ENCODE measurements at regions not wholly inside any gene's neighbourhood (a gene's known extent, or its start where the extent isn't known, plus 50 kb on each side); places are given as distances from the start of the nearest gene placed in this dataset.

DNA sequence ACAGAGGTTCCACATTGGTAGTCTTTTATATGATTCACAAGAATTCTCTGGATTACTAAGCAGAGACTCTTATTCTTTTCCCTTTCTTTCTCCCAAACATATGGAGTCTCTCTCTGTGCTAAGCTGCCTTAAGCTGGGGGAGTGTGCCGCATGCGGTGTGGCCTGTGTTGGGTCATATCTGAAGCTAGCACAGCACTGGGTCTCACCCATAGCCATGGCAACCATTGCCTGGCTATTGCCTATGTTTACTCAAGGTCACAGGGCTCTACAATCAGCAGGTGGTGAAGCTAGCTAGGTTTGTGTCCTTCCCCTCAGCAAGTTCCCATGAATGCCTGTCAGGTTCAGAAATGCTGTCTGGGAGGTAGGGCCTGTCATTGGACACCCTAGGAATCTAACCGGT lies 73.6 kb upstream of the ZRANB2 start:
- TF ChIP-seq, protein P1, sequence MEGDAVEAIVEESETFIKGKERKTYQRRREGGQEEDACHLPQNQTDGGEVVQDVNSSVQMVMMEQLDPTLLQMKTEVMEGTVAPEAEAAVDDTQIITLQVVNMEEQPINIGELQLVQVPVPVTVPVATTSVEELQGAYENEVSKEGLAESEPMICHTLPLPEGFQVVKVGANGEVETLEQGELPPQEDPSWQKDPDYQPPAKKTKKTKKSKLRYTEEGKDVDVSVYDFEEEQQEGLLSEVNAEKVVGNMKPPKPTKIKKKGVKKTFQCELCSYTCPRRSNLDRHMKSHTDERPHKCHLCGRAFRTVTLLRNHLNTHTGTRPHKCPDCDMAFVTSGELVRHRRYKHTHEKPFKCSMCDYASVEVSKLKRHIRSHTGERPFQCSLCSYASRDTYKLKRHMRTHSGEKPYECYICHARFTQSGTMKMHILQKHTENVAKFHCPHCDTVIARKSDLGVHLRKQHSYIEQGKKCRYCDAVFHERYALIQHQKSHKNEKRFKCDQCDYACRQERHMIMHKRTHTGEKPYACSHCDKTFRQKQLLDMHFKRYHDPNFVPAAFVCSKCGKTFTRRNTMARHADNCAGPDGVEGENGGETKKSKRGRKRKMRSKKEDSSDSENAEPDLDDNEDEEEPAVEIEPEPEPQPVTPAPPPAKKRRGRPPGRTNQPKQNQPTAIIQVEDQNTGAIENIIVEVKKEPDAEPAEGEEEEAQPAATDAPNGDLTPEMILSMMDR (conservative IDR thresholded peaks at IDR 0.05; ENCODE audit: low read depth, low read length) = no peak
- no peak for TF ChIP-seq EZH2 (IDR thresholded peaks at IDR 0.05; ENCODE audit: borderline replicate concordance, low read depth, low read length, poor library complexity, severe bottlenecking)

Measured in A673 (cell line).